GM19324 (cell line): ENCODE measurements at regions not wholly inside any gene's neighbourhood (a gene's known extent, or its start where the extent isn't known, plus 50 kb on each side); places are given as distances from the start of the nearest gene placed in this dataset.

Experiments used
- ATAC-seq: cut with Tn5 transposase; IDR thresholded peaks from one replicate; pipeline ENCODE4 v1.9.1; 2021; ENCODE audit warnings: mild to moderate bottlenecking, moderate library complexity; ENCODE audit not compliant: unreplicated experiment, low FRiP score

DNA sequence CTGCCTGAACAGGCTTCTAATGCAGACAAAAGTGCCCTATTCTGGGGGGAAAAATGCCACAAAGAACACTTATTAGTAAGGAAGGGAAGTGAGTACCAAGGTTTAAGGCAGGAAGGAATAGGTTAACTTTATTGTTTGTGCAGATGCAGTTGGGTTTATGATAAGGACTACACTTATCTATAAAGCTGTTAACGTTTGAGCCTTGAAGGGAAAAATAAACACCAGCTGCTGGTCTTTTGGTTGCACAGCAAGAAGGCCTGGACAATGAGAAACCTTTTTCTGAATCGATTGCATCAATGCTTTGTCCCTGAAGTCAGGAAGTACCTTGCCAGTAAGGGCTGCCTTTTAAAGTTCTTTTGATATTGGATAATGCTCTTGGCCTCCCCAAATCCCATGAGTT, 407.8 kb downstream of the ATP23 start:
- no peak for ATAC-seq

DNA sequence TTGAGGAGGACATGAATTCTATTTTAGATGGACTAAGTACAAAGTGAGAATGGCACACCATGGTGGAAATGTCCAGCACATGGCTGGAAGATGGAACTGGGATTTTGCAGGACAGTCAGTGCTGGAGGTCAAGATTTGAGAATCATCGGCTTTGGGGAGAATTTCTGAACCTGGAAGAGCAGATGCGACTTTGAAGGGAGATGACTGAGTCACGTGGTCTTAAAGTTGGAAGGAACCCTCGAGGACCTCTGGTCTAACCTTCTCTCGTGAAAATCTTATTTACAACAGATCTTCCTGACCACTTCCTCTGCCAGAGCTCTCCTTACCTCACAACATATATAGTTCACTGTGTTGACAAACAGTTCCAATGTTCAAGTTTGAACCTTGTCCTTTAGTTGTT, 415.4 kb downstream of the ATP23 start:
- no peak for ATAC-seq

DNA sequence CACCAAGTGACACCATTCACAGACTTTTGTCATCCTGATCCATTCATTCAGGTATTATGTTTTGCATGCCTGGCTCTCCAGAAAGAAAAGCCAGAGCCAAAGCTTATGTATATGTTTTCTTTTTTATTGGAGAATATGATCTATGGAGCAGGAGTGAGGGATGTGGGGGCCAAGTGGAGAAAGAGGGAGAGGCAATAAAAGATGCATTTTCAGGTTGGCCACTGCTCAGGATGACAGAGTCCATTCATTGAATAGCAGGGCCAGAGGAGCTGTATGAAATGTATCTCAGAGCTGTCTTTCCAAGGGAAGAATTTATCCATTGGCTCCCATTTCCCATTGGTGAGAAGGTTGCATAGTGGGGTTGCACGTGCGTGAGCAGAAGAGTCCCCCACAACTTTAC, 416.1 kb downstream of the ATP23 start:
- no peak for ATAC-seq

DNA sequence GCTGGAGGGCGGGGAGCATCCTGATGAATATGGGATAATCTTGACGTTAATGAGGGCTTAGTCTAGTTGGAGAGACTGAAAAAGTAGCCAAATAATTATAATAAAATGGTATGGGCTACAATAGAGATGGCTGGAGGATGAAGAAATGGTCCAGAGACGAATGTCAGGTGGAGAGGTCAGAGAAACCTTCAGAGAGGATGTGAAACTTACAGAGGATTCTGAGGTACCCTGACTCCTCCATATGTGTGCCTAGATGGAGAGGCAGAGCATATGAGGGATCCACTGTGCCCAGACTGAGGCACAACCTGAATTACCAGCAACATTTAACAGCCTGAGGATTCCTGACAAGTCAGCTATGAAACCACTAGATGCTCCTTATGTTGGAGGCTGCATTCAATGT, 417.0 kb downstream of the ATP23 start:
- no peak for ATAC-seq

DNA sequence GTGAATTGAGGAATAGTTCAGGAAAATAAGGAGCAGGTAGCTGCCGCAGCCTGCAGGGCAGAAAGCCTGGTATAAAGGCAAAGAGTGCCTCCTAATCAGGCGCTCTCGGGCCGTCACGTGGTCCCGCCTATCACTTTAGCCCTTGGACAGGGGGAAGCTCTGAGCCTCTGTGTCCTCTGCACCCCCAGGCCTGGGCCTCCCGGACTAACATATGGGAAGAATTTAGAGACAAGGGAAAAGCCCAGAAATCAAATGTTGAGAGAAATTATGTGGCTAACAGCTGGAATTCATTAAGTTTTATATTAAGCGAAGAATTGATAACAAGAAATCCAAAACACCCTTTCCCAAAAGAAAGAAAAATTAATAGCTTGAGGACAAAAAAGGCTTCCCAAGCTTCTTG, 417.7 kb downstream of the ATP23 start:
- no peak for ATAC-seq

DNA sequence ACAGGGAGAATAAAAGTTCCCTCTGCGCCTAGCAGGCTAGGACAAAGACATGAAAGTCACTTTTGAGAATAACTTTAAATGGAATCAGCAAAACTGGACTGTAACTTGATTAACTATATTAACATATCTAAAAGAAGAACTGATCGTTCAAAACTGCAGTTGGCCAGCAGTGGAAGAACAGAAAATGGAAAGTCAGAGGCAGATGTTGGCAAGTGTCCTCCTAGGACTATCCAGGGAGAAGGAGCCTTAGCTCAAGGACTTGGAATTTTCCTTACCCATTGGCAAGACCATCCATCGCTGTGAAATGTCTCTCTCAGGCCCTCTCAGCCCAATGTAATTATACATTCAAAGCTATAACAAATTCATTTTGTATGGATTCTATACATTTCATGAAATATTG, 419.7 kb downstream of the ATP23 start:
- ATAC-seq: no peak

DNA sequence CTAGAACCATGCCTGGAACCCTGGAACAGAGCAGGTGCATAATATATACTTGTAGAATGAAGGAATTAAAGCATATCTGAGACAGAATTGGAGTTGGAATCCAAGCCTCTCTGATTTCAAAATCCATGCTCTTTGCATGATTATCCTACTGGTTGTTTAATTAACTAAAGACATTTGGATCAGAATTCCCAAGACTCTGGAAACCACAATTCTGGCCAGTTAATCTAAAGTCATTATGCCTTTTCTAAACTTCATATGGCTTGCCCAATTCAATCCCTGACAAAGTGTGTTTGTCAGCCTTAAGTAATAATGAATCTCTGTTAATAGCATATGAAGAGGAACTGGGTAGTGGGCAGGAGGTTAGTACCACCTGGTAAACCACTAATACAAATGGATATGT, 422.6 kb downstream of the ATP23 start:
- no peak for ATAC-seq

DNA sequence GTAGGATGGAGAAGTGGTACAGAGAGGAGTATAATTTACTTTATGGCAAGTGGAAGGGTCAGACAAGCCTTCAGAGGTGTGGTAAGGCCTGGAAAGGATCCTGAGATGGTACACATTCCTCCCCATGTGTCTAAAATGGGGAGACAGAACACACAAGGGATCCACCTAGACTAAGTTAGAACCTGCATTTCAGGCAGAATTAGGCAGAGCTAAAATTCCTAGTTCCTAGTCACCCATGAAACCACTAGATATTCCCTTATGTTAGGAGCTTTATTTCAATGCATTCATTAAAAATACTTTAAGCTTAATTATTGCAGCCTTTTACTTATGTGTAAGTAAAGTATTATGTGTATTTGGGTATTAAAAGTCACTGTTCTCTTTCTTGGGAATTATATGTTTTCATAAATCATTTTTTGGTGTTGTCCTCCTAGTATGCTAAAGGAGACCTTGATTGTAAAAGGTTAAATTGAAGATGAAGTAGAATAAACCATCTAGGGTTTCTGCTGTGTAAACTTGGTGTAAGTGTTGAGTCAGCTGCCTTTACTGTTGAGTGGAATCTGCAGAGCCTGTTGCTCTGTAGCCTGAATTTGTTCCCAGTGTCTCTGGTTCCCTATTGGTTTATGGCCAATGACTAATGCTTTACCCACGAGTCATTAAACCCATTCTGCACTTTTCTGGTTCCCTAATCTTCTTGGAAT, 423.2 kb downstream of the ATP23 start:
- ATAC-seq: no peak

DNA sequence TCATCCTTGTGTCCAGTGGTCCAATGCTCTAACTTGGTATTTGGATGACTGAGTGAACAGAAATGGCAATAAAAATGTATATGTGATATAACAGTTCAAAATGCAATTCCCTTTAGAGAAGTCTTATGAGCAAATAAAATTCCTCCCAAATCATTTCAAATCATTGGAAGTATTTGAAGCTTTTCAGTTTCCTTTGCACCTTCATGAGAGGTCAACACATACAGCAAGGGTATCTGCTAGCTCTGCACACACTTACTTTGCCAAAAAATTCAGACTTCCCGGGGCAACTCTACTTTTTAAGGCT, 423.7 kb downstream of the ATP23 start:
- no peak for ATAC-seq

DNA sequence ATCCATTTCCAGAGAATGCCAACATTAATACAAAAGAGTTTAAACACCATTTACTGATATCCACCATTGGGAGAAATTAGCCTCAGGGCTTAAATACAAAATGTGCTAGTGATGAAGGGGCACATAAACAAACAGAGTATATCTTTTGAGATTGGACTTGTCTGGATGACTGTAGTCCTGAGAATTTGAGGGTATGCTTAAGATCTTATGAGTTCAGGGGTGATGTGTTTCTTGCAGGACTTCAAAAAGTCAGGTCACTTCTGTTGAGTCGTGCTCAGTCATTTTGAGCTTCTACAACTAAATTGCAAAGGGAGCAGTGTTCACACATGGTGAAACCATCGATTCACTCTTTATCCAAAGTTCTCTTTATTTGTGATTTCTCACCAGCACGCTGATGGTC, 425.7 kb downstream of the ATP23 start:
- no peak for ATAC-seq

DNA sequence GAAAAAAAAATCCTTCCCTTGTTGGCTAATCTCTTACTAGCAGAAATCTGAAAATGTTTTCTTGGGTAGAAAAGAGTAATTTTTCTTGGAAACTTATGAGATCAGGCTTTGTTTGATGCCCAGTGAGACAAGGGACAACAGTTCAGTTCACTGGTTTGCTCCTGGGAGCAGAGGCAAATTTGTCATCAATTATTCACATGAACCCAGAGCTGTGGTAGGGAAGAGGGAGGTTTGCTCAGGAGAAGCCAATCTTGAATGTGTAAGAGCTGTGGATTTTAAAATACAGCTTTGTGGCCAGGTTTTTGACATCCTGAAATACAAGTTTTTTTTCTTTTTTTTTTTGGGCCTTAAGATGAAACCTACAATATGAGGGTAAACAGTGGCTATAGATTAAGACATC, 426.6 kb downstream of the ATP23 start:
- no peak for ATAC-seq

DNA sequence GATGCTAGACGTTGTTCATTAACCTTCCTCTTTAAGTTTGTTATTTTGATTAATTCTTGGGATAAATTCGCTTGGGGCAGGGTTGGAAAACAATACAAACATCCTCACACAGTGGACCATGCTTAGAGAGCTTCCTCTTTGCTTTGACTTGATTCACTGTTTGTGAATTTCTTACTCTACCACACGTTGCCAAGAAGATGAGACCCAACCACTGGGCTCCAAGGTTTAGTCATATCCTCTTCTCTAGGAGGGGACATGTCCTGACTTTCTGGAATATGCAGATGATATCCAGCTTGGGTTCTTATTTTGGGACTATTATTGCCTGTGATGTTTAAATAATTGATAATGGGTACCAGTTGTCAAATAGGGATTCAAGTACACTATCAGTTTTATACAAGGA, 428.2 kb downstream of the ATP23 start:
- ATAC-seq: no peak

DNA sequence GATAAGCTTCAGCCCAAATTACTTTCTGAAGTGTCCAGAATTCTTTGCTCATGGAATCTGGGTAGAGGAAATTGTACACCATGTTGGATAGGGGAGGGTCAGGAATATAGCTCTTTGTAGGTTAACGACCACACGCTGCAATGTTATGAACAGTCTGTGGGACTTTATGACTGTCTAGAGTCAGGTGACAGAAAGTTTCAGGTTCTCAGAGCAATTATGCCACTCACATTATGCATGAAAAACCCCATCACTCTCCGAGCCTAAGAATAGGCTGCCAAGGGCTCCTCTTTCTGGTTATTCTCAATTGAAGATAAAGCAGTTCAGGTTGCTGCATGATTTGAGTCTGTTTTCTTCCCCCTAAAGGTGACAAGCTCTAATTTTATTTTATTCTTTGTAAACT, 430.9 kb downstream of the ATP23 start:
- peak; percentile 99 for ATAC-seq

DNA sequence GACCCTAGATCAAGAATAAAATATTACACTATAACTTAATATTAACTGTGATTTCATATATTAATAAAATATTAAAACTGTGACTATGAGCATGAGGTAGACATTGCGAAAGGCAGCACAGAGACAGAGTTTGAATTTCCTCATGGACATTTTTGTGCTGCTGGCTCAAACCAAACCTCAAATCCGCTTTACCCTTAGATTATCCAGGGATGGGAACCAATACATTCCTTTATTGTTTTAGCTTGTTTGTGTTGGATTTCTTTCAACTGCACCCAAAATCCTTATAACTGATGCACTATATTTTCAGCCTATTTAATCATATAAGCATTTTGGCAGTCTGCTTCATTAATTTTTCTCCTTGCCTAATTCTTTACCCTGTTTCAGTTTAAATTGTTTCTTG, 436.7 kb downstream of the ATP23 start:
- no peak for ATAC-seq

DNA sequence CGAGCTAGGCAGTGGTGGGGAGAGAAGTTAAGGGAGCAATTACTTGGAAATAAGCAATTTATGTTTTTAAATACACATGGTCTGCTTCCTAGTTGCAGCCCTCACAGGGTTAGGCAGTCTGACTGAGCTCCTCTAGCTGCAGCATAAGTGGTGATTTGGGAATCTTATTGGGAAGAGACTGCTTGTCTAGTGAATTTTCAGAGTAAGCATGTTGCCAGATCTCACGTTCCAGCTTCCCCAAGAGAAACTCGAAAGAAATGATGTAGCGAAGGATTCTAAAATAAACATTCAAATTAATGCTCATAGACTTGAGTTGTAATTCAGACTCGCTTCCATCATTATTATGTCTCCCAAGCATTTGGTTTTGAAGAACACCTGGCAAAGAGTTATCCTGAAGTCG, 440.2 kb downstream of the ATP23 start:
- ATAC-seq: no peak

DNA sequence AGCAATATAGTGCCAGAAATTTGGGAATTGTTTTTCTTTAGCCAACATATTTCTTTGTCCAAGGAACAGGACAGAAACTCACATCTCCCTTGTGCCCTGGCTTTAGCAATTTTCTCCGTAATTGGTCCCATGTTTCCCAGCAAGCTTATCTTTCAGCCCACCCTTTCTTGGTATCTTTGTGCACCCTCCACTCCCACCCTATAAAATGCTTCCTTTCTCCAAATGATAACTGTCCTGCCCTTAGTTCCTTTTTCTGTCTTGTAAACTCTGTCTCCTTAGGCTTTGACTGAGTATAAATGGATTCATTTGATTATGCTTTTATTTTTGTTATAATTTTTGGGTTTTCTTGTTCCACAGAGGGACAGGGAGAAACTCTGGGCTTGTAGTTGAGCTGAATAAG, 442.8 kb downstream of the ATP23 start:
- ATAC-seq: no peak

DNA sequence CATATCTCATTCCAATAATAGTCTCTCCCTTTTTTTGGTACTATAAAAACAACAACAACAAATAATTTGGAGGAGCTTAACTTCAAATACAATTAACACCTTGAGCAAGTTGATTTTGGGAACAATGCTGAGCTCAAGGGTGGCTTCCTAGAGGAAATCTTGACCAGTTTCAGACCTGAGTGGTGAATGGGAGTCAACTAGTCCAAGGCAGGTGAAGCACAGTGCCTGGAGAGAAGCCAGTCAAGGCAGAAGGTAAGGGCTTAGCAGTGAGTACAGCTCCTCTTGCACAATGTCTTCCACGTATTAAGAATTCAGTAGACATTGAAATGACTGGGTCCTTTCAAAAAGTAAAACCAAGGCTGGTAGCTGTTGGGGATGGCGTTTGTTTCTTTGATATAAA, 444.8 kb downstream of the ATP23 start:
- ATAC-seq: no peak

DNA sequence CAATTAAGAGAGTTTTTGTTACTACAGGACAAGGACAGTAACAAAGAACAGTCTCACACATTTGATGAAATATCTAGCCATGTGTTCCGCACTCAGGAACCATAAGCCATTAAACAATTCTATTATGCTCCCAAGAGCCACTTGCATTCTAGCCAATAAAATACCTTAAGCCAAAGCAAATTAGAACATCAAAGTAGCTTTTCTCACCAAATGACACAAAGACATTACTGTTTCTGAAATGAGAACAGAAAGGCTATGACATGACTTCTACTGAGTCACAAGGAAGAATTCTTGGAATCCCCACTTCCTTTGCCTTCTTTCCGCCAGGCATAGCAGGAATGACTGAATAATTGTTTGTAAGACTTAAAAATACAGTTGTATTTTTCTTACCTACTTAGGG, 445.8 kb downstream of the ATP23 start:
- no peak for ATAC-seq

DNA sequence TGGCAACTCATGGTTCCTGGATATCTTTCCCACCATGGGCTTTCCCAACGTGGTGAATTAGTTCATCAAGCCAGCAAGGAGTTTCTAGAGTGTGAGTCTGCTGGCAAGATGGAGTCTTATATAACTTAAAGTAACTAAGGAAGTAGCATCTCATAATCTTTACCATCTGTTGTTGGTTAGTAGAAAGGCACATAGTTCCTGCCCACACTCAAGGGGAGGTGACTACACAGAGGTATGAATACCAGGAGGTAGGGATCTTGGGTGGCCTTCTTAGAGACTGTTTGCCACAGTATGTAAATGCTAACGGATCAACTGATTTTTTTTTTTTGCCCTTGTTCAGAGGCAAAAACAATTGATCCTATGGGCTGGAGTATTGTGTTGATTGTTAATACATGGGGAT, 446.9 kb downstream of the ATP23 start:
- ATAC-seq: no peak

DNA sequence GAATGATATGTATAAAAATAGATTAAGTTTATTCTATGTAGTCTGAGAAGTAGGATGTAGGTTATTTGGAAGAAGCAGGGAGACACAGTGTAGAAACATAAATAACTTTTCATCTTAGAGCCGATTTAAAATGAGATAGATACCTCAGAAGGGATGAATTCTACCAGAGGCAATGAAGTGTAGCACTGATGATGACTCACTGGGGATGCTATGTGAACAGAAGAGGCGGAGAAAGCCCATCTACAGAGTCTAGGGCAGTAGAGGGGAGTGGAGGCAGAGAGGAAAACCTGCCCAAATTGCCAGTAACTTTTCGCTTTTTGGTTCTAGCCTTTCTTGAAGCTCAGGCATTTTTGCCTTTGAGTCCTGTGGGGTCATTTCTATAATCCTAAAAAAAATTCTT, 451.8 kb downstream of the ATP23 start:
- no peak for ATAC-seq

DNA sequence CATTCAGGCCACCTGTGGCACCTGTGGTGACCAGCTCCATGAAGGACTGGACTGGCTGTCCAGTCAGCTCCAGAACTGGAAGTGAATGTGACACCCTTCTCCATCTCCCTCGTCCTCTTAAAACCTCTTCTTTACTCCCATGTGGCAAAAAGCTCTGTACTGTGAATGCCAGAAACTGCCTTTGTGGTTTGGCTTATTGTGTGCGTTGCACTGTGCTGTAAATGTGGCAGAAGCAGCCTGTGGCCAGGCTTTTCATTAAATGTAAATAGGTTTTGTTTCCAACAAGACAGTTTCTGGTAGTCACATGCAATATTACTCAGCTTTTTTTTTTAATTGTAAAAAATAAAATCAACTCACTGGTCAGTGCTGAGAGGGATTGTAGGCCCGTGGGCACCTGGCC, 453.7 kb downstream of the ATP23 start:
- no peak for ATAC-seq

DNA sequence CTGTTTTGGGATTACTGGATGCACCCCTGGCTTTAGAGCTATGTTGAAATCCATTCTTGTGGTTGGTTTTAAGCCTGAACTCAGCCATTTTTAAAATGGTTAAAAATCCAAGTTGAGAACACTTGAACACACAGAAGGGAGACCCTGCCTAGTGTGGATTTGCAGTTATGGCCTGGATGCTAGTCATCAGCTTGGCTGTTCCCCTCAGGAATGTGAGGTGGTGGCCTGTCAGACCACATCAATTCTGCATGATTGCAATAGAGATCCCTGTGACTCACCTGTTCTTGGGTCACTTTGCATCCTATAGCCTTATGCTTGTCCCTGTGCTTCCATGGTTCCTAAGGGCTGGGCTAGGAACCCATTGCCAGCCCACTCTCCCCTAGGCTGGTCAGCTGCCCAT, 454.1 kb downstream of the ATP23 start:
- no peak for ATAC-seq

DNA sequence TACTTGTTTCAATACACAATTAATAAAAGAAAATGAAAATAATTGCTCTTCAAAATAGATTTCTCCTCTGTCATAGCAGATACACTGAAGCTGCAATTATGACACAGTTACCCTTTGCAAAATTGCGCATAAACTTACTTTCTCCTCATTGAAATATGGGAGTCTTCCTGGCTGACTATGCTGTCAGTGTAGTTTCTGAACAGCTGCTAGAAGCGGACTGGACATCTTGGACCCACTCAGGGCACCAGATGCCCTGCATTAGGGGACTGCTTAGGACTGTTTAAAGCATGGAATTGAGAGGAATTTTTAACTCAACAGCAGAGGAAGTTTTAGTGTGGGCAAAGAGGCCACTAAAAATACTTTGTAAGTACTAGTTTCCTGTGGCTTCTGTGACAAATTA, 454.9 kb downstream of the ATP23 start:
- ATAC-seq: no peak
